Inferior parietal cortex (tissue), 1 donor: ENCODE measurements at regions not wholly inside any gene's neighbourhood (a gene's known extent, or its start where the extent isn't known, plus 50 kb on each side); places are given as distances from the start of the nearest gene placed in this dataset.

Experiments used
- DNase-seq: peaks from one replicate; pipeline ENCODE4 v3.0.0-alpha.2; 2016; ENCODE audit errors: extremely low spot score

- DNase-seq: no peak
These were observed 177.3 kb upstream of the NCAM1 start for GRCh38 chr11:112783945-112784322.

GRCh38 chr11:112784323-112785073, 176.7 kb upstream of the NCAM1 start:
- DNase-seq: no peak

- DNase-seq: no peak
These were observed 176.1 kb upstream of the NCAM1 start for GRCh38 chr11:112785149-112785548.

GRCh38 chr11:112785719-112786118, 175.5 kb upstream of the NCAM1 start:
- peak; percentile 49 for DNase-seq

GRCh38 chr11:112786196-112786595, 175.0 kb upstream of the NCAM1 start:
- DNase-seq: no peak

- DNase-seq: no peak
These were observed 174.2 kb upstream of the NCAM1 start for GRCh38 chr11:112786886-112787530.

- DNase-seq: no peak
These were observed 171.7 kb upstream of the NCAM1 start for GRCh38 chr11:112789481-112789880.

GRCh38 chr11:112790286-112790685, 170.9 kb upstream of the NCAM1 start:
- no peak for DNase-seq

- DNase-seq: no peak
These were observed 169.2 kb upstream of the NCAM1 start for GRCh38 chr11:112792070-112792469.

- no peak for DNase-seq
These were observed 167.8 kb upstream of the NCAM1 start for GRCh38 chr11:112793416-112793815.

- no peak for DNase-seq
These were observed 166.8 kb upstream of the NCAM1 start for GRCh38 chr11:112794331-112794846.

- peak; percentile 47 for DNase-seq
These were observed 165.9 kb upstream of the NCAM1 start for GRCh38 chr11:112795142-112795815.

- DNase-seq: no peak
These were observed 165.1 kb upstream of the NCAM1 start for GRCh38 chr11:112795911-112796649.

GRCh38 chr11:112797092-112797491, 164.1 kb upstream of the NCAM1 start:
- no peak for DNase-seq

- peak; percentile 71 for DNase-seq
These were observed 163.4 kb upstream of the NCAM1 start for GRCh38 chr11:112797648-112798293.

- DNase-seq: no peak
These were observed 160.0 kb upstream of the NCAM1 start for GRCh38 chr11:112801025-112801816.

- no peak for DNase-seq
These were observed 159.5 kb upstream of the NCAM1 start for GRCh38 chr11:112801817-112802088.

GRCh38 chr11:112805658-112806057, 155.6 kb upstream of the NCAM1 start:
- no peak for DNase-seq

GRCh38 chr11:112806256-112806655, 155.0 kb upstream of the NCAM1 start:
- DNase-seq: no peak

GRCh38 chr11:112806876-112807275, 154.3 kb upstream of the NCAM1 start:
- no peak for DNase-seq

GRCh38 chr11:112809429-112809828, 151.8 kb upstream of the NCAM1 start:
- DNase-seq: no peak
